Epithelial cell of proximal tubule (primary cell): ENCODE measurements at regions not wholly inside any gene's neighbourhood (a gene's known extent, or its start where the extent isn't known, plus 50 kb on each side); places are given as distances from the start of the nearest gene placed in this dataset.

ENCODE experiments used
- DNase-seq: peaks from one replicate; pipeline ENCODE4 v3.0.0-alpha.2; 2011; ENCODE audit warnings: low read depth
- H3K4me3 ChIP-seq: 2 replicates; pipeline ENCODE4 v1.5.1; 2011; ENCODE audit warnings: low read depth, mild to moderate bottlenecking, low read length
- CTCF ChIP-seq: conservative IDR thresholded peaks from 2 replicates; pipeline ENCODE4 v1.5.1; 2012; ENCODE audit warnings: low read depth, mild to moderate bottlenecking, low read length

- no peak for TF ChIP-seq CTCF
- no peak overlapping the region for H3K4me3 ChIP-seq
- no peak for DNase-seq
Measured at GRCh38 chr9:25918761-25919160, 240.5 kb upstream of the TUSC1 start.

GRCh38 chr9:25917731-25918362, 239.6 kb upstream of the TUSC1 start:
- no peak for DNase-seq
- H3K4me3 ChIP-seq = no peak overlapping the region
- no peak for TF ChIP-seq CTCF

GRCh38 chr9:25913806-25914205, 235.6 kb upstream of the TUSC1 start:
- H3K4me3 ChIP-seq = no peak overlapping the region
- no peak for DNase-seq

GRCh38 chr9:25904701-25905100, 226.5 kb upstream of the TUSC1 start:
- DNase-seq = no peak
- no peak overlapping the region for H3K4me3 ChIP-seq
- no peak for TF ChIP-seq CTCF

More at GRCh38 chr9:25913806-25914205, 235.6 kb upstream of the TUSC1 start:
- no peak for TF ChIP-seq CTCF

GRCh38 chr9:25891527-25891926, 213.3 kb upstream of the TUSC1 start:
- no peak for DNase-seq
- no peak overlapping the region for H3K4me3 ChIP-seq
- TF ChIP-seq CTCF = no peak

GRCh38 chr9:25889661-25890060, 211.4 kb upstream of the TUSC1 start:
- no peak for DNase-seq
- no peak for TF ChIP-seq CTCF
- H3K4me3 ChIP-seq = no peak overlapping the region

GRCh38 chr9:25876248-25876647, 198.0 kb upstream of the TUSC1 start:
- TF ChIP-seq CTCF = no peak
- no peak overlapping the region for H3K4me3 ChIP-seq
- no peak for DNase-seq
